Activated CD8-positive, alpha-beta T cell treated with anti-CD3 and anti-CD28 coated beads for 36 hours (primary cell): ENCODE measurements at regions not wholly inside any gene's neighbourhood (a gene's known extent, or its start where the extent isn't known, plus 50 kb on each side); places are given as distances from the start of the nearest gene placed in this dataset.
"Not testable (repeated sequence)": the region's sequence is repeated elsewhere in the genome, so short reads cannot be mapped to it uniquely, and the experiment has no call there.

Source experiments
- ATAC-seq: fragments of 200-7000 bp; cut with Tn5 transposase; one replicate; pipeline ENCODE4 v1.10.0; 2021; ENCODE audit warnings: mild to moderate bottlenecking, moderate library complexity
- CTCF ChIA-PET: fragments of 350-600 bp; sonication (Branson Sonifier 250); formaldehyde crosslinking; loops from one replicate; lab custom pipeline; 2021; ENCODE audit warnings: antibody characterized with exemption; lab: Charles Lee
- POLR2A ChIA-PET: fragments of 350-600 bp; sonication (Branson Sonifier 250); formaldehyde crosslinking; loops from one replicate; lab custom pipeline; 2021; ENCODE audit warnings: antibody characterized with exemption; lab: Charles Lee
- DNase-seq: peaks from one replicate; pipeline ENCODE4 v3.0.0-alpha.2; 2020
- H3K27ac Mint-ChIP-seq: one replicate; pipeline ENCODE4 v1.8.0; 2021; ENCODE audit warnings: mild to moderate bottlenecking, mixed read lengths
- H3K27me3 Mint-ChIP-seq: one replicate; pipeline ENCODE4 v1.8.0; 2021; ENCODE audit warnings: mixed read lengths
- H3K36me3 Mint-ChIP-seq: one replicate; pipeline ENCODE4 v1.8.0; 2021; ENCODE audit warnings: low read depth, mixed read lengths
- H3K4me1 Mint-ChIP-seq: one replicate; pipeline ENCODE4 v1.8.0; 2021; ENCODE audit warnings: low read depth, mixed read lengths
- H3K4me3 Mint-ChIP-seq: one replicate; pipeline ENCODE4 v1.8.0; 2021; ENCODE audit warnings: mild to moderate bottlenecking, moderate library complexity, mixed read lengths
- H3K9me3 Mint-ChIP-seq: one replicate; pipeline ENCODE4 v1.8.0; 2021; ENCODE audit warnings: mixed read lengths
- CTCF ChIP-seq: fragments of 200-600 bp; IDR thresholded peaks from one replicate; pipeline ENCODE4 v1.8.0; 2022; ENCODE audit warnings: antibody characterized with exemption, mild to moderate bottlenecking
- intact Hi-C: fragments of 100-400 bp; cut with micrococcal nuclease; formaldehyde crosslinking; loops from one replicate; pipeline ENCODE4 v1.10.0; 2022

DNA sequence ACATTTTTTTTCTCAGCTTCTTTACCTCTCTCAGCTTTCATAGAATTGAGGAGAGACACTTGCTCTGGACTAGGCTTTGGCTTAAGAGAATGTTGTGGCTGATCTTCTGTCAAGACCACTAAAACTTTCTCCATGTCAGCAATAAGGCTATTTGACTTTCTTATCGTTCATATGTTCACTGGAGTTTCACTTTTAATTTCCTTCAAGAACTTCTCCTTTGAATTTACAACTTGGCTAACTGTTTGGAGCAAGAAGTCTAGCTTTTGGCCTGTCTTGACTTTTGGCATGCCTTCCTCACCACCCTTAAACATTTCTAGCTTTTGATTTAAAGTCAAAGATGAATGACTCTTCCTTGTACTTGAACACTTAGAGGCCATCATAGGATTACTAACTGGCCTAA, 104.4 kb upstream of the SLC39A10 start:
- Mint-ChIP-seq H3K9me3 (peaks cover 8% of the 10 kb centered on the region), H3K27me3 (no peaks in the 10 kb centered on the region), H3K27ac (peak overlapping the region; percentile 66), H3K36me3 (peaks cover 20% of the 10 kb centered on the region), H3K4me3 (peak overlapping the region; percentile 30), H3K4me1 (peaks cover 30% of the 10 kb centered on the region)
- ATAC-seq (no peak), DNase-seq (no peak)
- TF ChIP-seq CTCF, result no peak
- POLR2A ChIA-PET, result no interaction called here
- intact Hi-C loops, result no loop called here
- CTCF ChIA-PET, result interaction anchor here (1.6 kb wide), 1 partner anchor 15 kb away, joined by 3 read pairs; no protein-coding TSS in a partner anchor

DNA sequence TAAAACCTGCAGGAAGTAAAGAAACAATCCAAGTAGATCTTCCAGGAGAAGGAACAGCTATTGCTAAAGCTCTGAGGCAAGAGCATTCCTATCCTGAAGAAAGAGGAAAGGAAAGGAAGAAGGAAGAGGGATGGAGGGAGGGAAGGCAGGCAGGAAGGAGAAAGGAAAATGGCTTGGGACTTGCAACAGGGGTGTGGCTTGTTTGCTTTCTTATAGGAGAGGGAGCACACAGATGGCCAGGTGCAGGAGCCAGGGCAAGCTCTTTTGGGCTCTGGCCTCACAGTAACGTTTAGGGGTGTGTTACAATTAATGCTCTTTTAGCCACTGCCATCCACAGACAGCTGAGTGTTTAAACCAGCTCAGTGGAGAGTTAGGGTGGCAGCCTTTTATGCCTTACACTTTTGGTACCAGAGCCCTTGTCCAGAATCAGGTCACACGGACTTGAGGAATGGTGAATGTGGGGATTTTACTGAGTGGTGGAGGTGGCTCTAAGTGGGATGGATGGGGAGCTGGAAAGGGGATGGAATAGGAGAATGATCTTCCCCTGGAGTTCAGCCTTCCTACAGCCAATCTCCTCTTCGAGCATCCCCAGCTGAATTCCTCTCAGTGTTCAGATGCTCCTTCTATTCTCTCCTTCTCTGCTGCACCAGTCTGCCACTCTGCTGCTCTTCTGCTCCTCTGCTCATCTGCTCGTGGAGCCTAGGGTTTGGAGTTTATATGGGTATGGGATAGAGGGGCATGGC, 108.7 kb upstream of the SLC39A10 start:
- H3K4me3 Mint-ChIP-seq, result no peak overlapping the region
- no peak for DNase-seq
- H3K36me3 Mint-ChIP-seq, result peaks cover 18% of the 10 kb centered on the region
- no peak overlapping the region for H3K27ac Mint-ChIP-seq
- H3K4me1 Mint-ChIP-seq, result peaks cover 28% of the 10 kb centered on the region
- ChIA-PET POLR2A (interaction anchor here (1.5 to 1.7 kb wide), 2 partner anchors 15 to 110 kb away, joined by 3 to 4 read pairs; no protein-coding TSS in a partner anchor), CTCF (interaction anchor here (1.1 to 1.5 kb wide), 2 partner anchors 10 to 12 kb away, joined by 3 to 5 read pairs; no protein-coding TSS in a partner anchor)
- H3K27me3 Mint-ChIP-seq, result no peaks in the 10 kb centered on the region
- TF ChIP-seq CTCF, result no peak
- intact Hi-C loops, result no loop called here
- H3K9me3 Mint-ChIP-seq, result peaks cover 9% of the 10 kb centered on the region
- no peak for ATAC-seq

DNA sequence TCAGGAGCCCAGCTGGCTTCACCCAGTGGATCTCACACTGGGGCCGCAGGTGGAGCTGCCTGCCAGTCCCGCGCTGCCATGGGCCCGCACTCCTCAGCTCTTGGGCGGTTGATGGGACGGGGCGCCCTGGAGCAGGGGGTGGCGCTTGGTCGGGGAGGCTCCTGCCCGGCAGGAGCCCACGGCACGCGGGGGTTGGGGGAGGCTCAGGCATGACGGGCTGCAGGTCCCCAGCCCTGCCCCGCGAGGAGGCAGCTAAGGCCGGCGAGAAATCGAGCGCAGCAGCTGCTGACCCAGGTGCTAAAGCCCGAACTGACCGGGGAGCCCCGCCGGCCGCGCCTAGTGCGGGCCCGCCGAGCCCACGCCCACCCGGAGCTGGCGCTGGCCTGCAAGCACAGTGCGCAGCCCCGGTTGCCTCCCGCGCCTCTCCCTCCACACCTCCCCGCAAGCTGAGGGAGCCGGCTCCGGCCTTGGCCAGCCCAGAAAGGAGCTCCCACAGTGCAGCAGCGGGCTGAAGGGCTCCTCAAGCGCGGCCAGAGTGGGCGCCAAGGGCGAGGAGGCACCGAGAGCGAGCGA, 109.7 kb upstream of the SLC39A10 start:
- ATAC-seq, H3K27ac Mint-ChIP-seq, H3K27me3 Mint-ChIP-seq, H3K4me3 Mint-ChIP-seq, intact Hi-C loops, DNase-seq: not testable (repeated sequence)
- peaks cover 15% of the 10 kb centered on the region for H3K9me3 Mint-ChIP-seq
- peaks cover 34% of the 10 kb centered on the region for H3K4me1 Mint-ChIP-seq
- CTCF ChIA-PET, result interaction anchor here (1.1 to 1.5 kb wide), 3 partner anchors 9 to 13 kb away, joined by 3 to 5 read pairs (median 4); no protein-coding TSS in a partner anchor
- POLR2A ChIA-PET, result interaction anchor here (1.5 to 1.7 kb wide), 2 partner anchors 14 to 111 kb away, joined by 3 to 4 read pairs; no protein-coding TSS in a partner anchor
- peaks cover 15% of the 10 kb centered on the region for H3K36me3 Mint-ChIP-seq

- Mint-ChIP-seq H3K9me3 (peaks cover 22% of the 10 kb centered on the region), H3K36me3 (peaks cover 21% of the 10 kb centered on the region), H3K4me1 (peaks cover 37% of the 10 kb centered on the region), H3K27me3 (no peaks in the 10 kb centered on the region), H3K4me3 (no peak overlapping the region), H3K27ac (no peak overlapping the region)
- intact Hi-C loops, result no loop called here
- no peak for DNase-seq
- ChIA-PET POLR2A (interaction anchor here (0.6 to 3.6 kb wide), 3 partner anchors 10 to 19 kb away, joined by 4 to 25 read pairs (median 5); no protein-coding TSS in a partner anchor), CTCF (no interaction called here)
- no peak for ATAC-seq
- no peak for TF ChIP-seq CTCF
These were observed 111.2 kb upstream of the SLC39A10 start for GRCh38 chr2:195545811-195546210.

DNA sequence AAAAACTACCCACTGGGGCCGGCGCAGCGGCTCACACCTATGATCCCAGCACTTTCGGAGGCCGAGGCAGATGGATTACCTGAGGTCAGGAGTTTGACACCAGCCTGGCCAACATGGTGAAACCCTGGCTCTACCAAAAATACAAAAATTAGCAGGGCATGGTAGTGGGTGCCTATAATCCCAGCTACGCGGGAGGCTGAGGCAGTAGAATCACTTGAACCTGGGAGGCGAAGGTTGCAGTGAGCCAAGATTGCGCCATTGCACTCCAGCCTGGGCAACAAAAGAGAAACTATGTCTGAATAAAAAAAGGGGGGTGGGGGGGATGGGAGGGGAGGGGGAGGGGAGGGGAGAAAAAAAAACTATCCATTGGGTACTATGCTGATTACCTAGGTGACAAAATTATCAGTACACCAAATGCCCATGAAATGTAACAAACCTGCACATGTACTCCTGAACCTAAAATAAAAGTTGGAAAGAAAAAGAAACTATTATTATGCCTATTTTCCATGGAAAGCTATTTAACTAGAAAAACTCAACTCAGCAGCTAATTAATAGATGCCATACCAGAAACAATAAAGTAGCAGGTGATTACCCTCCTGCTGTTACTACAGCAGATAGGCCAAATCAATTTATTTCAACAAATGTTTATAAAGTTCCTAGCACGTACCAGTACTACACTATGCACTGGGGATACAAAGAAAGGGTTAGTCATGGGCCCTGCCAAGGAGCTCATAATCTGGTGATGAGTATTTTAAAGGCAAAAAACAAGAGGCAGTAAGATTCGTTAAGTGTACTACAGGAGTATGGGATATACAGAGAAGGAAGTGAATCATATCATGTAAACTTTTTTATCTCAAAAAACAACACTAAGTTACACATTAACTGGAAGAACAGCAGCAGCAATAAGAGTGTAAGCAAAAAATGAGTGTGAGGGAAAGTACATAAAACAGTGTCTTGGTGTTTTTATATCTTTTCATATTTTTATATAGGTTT, 112.8 kb upstream of the SLC39A10 start:
- no peak for DNase-seq
- peaks cover 33% of the 10 kb centered on the region for H3K4me1 Mint-ChIP-seq
- H3K36me3 Mint-ChIP-seq, result peaks cover 21% of the 10 kb centered on the region
- POLR2A ChIA-PET, result interaction anchor here (0.8 to 3.6 kb wide), 9 partner anchors 9 to 651 kb away, joined by 3 to 30 read pairs (median 4); partner anchors contain the start of gene SLC39A10
- no peaks in the 10 kb centered on the region for H3K27me3 Mint-ChIP-seq
- no peak for TF ChIP-seq CTCF
- peak; percentile 91 for ATAC-seq
- H3K9me3 Mint-ChIP-seq, result peaks cover 19% of the 10 kb centered on the region
- intact Hi-C loops, result no loop called here
- peak overlapping the region; percentile 87 for H3K27ac Mint-ChIP-seq
- CTCF ChIA-PET, result interaction anchor here (0.9 to 1.2 kb wide), 4 partner anchors 10 to 116 kb away, joined by 3 to 6 read pairs (median 3); no protein-coding TSS in a partner anchor
- H3K4me3 Mint-ChIP-seq, result no peak overlapping the region
